ENCODE measurements at regions not wholly inside any gene's neighbourhood (a gene's known extent, or its start where the extent isn't known, plus 50 kb on each side); places are given as distances from the start of the nearest gene placed in this dataset.
A peak's percentile ranks its signal among the peaks of the same experiment; 100 is the strongest.

DNA sequence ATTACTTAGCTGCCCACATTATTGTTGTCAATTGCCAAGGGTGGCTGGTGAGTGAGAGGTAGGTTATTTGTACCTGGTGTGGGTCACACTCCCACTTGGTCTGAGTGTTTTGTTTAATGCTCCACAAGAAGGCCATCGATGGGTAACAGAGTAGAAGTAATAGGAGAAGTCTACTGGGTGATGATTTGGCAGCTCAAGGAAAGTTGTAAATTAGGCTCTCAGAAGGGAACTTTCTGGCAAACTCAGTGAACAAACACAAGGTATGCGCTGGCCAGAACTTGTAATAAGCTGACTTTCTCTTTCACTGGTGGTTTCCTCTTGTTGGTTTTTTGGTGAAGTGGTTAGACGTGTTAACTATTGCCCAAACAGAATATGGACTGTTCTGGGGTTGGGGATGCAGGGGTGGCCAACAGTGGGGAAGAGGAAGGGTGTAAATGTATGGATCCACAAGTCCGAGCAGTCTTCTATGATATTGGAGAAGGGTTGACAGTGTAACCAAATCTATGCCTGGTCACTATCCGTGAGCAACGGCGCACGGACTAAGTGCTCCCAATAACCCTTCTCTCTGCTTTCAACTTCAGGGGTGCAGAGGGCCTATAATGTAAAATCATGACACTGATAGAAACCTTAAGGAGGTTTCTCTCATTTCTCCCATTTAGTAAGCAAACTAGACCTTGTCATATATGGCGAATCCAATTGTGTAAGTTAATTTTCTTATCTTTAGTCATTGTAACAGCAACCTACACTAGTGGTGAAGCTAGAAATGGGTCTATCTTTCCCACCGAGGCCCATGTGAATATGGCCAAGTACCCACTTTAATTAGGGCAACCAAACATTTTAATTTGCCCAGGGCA lies 212.8 kb downstream of the PTEN start:
- TF ChIP-seq, protein P1, sequence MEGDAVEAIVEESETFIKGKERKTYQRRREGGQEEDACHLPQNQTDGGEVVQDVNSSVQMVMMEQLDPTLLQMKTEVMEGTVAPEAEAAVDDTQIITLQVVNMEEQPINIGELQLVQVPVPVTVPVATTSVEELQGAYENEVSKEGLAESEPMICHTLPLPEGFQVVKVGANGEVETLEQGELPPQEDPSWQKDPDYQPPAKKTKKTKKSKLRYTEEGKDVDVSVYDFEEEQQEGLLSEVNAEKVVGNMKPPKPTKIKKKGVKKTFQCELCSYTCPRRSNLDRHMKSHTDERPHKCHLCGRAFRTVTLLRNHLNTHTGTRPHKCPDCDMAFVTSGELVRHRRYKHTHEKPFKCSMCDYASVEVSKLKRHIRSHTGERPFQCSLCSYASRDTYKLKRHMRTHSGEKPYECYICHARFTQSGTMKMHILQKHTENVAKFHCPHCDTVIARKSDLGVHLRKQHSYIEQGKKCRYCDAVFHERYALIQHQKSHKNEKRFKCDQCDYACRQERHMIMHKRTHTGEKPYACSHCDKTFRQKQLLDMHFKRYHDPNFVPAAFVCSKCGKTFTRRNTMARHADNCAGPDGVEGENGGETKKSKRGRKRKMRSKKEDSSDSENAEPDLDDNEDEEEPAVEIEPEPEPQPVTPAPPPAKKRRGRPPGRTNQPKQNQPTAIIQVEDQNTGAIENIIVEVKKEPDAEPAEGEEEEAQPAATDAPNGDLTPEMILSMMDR (IDR thresholded peaks at IDR 0.05; ENCODE audit: insufficient read depth, low read length, poor library complexity, severe bottlenecking) = no peak
- TF ChIP-seq EZH2phosphoT487 (conservative IDR thresholded peaks at IDR 0.05; ENCODE audit: low read length) = no peak

DNA sequence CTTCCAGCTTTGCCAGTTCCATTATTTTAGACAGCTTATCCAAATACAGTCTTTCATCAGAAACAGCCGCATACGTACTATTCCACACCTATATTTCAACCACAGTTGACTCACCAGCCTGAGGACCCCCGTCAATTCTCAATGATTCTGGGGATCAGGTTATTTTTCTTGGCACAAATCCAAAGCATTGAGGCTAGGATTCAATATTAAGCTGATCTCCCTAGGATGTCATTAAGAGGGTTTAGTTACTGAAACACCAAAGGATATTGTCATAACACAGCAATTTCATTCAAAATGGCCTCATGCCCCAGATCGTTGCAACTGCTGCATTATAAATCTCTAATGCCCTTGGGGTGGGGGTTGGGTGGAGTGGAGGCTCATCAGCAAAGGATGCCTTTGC lies 214.6 kb downstream of the PTEN start:
- no peaks in the 10 kb centered on the region for H3K9me3 ChIP-seq (ENCODE audit: insufficient read depth, low read length)
- TF ChIP-seq EZH2phosphoT487 (conservative IDR thresholded peaks at IDR 0.05; ENCODE audit: low read length) = no peak
- TF ChIP-seq, protein P1 (IDR thresholded peaks at IDR 0.05; ENCODE audit: insufficient read depth, low read length, poor library complexity, severe bottlenecking) = no peak

More for the DNA sequence above, 212.8 kb downstream of the PTEN start:
- H2AFZ ChIP-seq (ENCODE audit: low read depth, low read length, severe bottlenecking) = peak overlapping the region; percentile 21
- H3K79me2 ChIP-seq (ENCODE audit: insufficient read depth, low read length) = no peaks in the 10 kb centered on the region
- no peaks in the 10 kb centered on the region for H3K27me3 ChIP-seq (ENCODE audit: low read length)
- H3K4me2 ChIP-seq (ENCODE audit: low read depth, low read length, poor library complexity, severe bottlenecking) = no peak overlapping the region
- no peak overlapping the region for H3K9ac ChIP-seq (ENCODE audit: low read length)
- H3K36me3 ChIP-seq (ENCODE audit: low read length) = no peaks in the 10 kb centered on the region
- H3K27ac ChIP-seq (ENCODE audit: low read depth, low read length) = no peak overlapping the region
- H3K4me3 ChIP-seq (ENCODE audit: insufficient read depth, low read length, poor library complexity, severe bottlenecking) = no peak overlapping the region
- no peaks in the 10 kb centered on the region for H3F3A ChIP-seq (ENCODE audit: insufficient read depth)
- no peaks in the 10 kb centered on the region for H4K20me1 ChIP-seq (ENCODE audit: low read depth, low read length)
- no peaks in the 10 kb centered on the region for H3K9me2 ChIP-seq (replicated peaks; ENCODE audit: insufficient read depth, low read length)
- no peaks in the 10 kb centered on the region for H3K9me3 ChIP-seq (ENCODE audit: insufficient read depth, low read length)

DNA sequence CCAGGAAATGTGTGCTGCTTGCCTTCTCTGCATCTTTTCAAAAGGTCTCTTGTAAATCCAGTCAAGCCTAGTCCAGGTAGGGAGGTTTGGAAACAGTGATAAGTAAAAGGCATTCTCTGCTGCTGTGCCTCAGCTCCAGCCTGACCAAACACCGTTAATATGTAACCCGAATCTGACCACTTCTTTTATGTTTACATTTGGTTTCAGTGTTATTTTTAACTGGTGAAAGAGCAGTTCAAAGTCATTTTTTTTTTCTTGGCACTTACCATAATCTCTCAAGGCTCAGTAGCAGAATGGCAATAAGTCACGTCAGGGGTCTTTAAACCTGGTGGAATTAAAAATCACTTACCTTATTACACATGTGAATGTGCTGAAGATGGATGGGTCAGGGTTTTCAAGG lies 216.8 kb downstream of the PTEN start:
- Histone ChIP-seq H3K9me2 (replicated peaks; ENCODE audit: insufficient read depth, low read length) (no peaks in the 10 kb centered on the region), H3K27me3 (ENCODE audit: low read length) (no peaks in the 10 kb centered on the region), H2AFZ (ENCODE audit: low read depth, low read length, severe bottlenecking) (peak overlapping the region; percentile 50), H3K27ac (ENCODE audit: low read depth, low read length) (peak overlapping the region; percentile 81), H3K9ac (ENCODE audit: low read length) (peak overlapping the region; percentile 36), H3K36me3 (ENCODE audit: low read length) (no peaks in the 10 kb centered on the region), H4K20me1 (ENCODE audit: low read depth, low read length) (no peaks in the 10 kb centered on the region), H3K4me2 (ENCODE audit: low read depth, low read length, poor library complexity, severe bottlenecking) (peak overlapping the region; percentile 55), H3K79me2 (ENCODE audit: insufficient read depth, low read length) (no peaks in the 10 kb centered on the region), H3K4me3 (ENCODE audit: insufficient read depth, low read length, poor library complexity, severe bottlenecking) (peak overlapping the region; percentile 17), H3K9me3 (ENCODE audit: insufficient read depth, low read length) (no peaks in the 10 kb centered on the region), H3F3A (ENCODE audit: insufficient read depth) (peaks cover 12% of the 10 kb centered on the region; the same call in 1 of the 2 replicates)
- no peak for TF ChIP-seq EZH2phosphoT487 (conservative IDR thresholded peaks at IDR 0.05; ENCODE audit: low read length)
- TF ChIP-seq, protein P1 (IDR thresholded peaks at IDR 0.05; ENCODE audit: insufficient read depth, low read length, poor library complexity, severe bottlenecking) = no peak

More for the DNA sequence above, 214.6 kb downstream of the PTEN start:
- no peaks in the 10 kb centered on the region for H3K36me3 ChIP-seq (ENCODE audit: low read length)
- no peaks in the 10 kb centered on the region for H3K9me2 ChIP-seq (replicated peaks; ENCODE audit: insufficient read depth, low read length)
- H3K4me3 ChIP-seq (ENCODE audit: insufficient read depth, low read length, poor library complexity, severe bottlenecking) = no peak overlapping the region
- no peak overlapping the region for H3K9ac ChIP-seq (ENCODE audit: low read length)
- no peak overlapping the region for H2AFZ ChIP-seq (ENCODE audit: low read depth, low read length, severe bottlenecking)
- no peaks in the 10 kb centered on the region for H3K27me3 ChIP-seq (ENCODE audit: low read length)
- H3F3A ChIP-seq (ENCODE audit: insufficient read depth) = peaks cover 11% of the 10 kb centered on the region; the same call in 1 of the 2 replicates
- H3K27ac ChIP-seq (ENCODE audit: low read depth, low read length) = no peak overlapping the region
- no peaks in the 10 kb centered on the region for H4K20me1 ChIP-seq (ENCODE audit: low read depth, low read length)
- no peaks in the 10 kb centered on the region for H3K79me2 ChIP-seq (ENCODE audit: insufficient read depth, low read length)
- no peak overlapping the region for H3K4me2 ChIP-seq (ENCODE audit: low read depth, low read length, poor library complexity, severe bottlenecking)

All from SU-DHL-6 (cell line).